BE2C (cell line): ENCODE measurements at regions not wholly inside any gene's neighbourhood (a gene's known extent, or its start where the extent isn't known, plus 50 kb on each side); places are given as distances from the start of the nearest gene placed in this dataset.

Experiments used
- DNase-seq: peaks from one replicate; pipeline ENCODE4 v3.0.0-alpha.2; 2020
- H3K27me3 ChIP-seq: fragments of 250-450 bp; sonication (Bioruptor Pico); 2 replicates; pipeline ENCODE4 v1.5.1; 2020; ENCODE audit warnings: mild to moderate bottlenecking
- H3K36me3 ChIP-seq: fragments of 250-450 bp; sonication (Bioruptor Pico); 2 replicates; pipeline ENCODE4 v1.5.1; 2020; ENCODE audit warnings: mild to moderate bottlenecking
- H3K4me1 ChIP-seq: fragments of 250-450 bp; sonication (Bioruptor Pico); 2 replicates; pipeline ENCODE4 v1.5.1; 2020
- H3K4me3 ChIP-seq: 2 replicates; pipeline ENCODE4 v1.5.1; 2011; ENCODE audit warnings: low read depth, low read length
- H3K9me3 ChIP-seq: fragments of 250-450 bp; sonication (Bioruptor Pico); 2 replicates; pipeline ENCODE4 v1.5.1; 2020
- CTCF ChIP-seq: IDR thresholded peaks from 2 replicates; pipeline ENCODE4 v1.5.1; 2012; ENCODE audit warnings: mild to moderate bottlenecking, low read depth, low read length

GRCh38 chr9:96160866-96161265 lies 141.1 kb downstream of the HSD17B3 start:
- no peaks in the 10 kb centered on the region for H3K9me3 ChIP-seq
- H3K36me3 ChIP-seq, result no peaks in the 10 kb centered on the region
- no peak for DNase-seq
- no peaks in the 10 kb centered on the region for H3K27me3 ChIP-seq
- peaks cover 7% of the 10 kb centered on the region; the same call in 1 of the 2 replicates for H3K4me1 ChIP-seq
- no peak overlapping the region for H3K4me3 ChIP-seq
- no peak for TF ChIP-seq CTCF

DNA sequence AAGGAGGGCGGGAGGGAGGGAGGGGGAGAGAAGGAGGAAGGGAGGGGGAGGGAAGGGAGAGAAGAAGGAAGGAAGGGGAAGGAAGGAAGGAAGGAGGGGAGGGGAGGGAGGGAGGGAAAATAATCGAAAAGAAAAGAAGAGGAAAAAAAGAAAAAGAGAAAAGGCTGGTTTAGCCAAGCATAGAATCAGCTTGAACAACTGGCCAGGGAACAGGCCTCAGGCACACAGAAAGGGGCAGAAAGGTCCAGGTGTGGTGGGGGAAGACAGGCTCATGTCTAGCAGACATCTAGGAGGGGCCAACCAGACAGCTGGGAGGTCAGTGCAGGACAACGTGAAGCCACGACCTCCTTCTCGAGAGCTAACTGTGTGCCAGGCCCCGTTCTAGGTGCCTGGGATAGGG lies 141.8 kb downstream of the HSD17B3 start:
- no peak for TF ChIP-seq CTCF
- DNase-seq, result no peak
- no peaks in the 10 kb centered on the region for H3K27me3 ChIP-seq
- no peaks in the 10 kb centered on the region for H3K9me3 ChIP-seq
- H3K4me1 ChIP-seq, result peaks cover 7% of the 10 kb centered on the region; the same call in 1 of the 2 replicates
- H3K4me3 ChIP-seq, result no peak overlapping the region
- no peaks in the 10 kb centered on the region for H3K36me3 ChIP-seq

GRCh38 chr9:96159596-96159995 lies 142.4 kb downstream of the HSD17B3 start:
- Histone ChIP-seq H3K27me3 (no peaks in the 10 kb centered on the region), H3K36me3 (no peaks in the 10 kb centered on the region), H3K4me1 (peaks cover 7% of the 10 kb centered on the region; the same call in 1 of the 2 replicates), H3K4me3 (no peak overlapping the region), H3K9me3 (no peaks in the 10 kb centered on the region)
- no peak for DNase-seq
- no peak for TF ChIP-seq CTCF

DNA sequence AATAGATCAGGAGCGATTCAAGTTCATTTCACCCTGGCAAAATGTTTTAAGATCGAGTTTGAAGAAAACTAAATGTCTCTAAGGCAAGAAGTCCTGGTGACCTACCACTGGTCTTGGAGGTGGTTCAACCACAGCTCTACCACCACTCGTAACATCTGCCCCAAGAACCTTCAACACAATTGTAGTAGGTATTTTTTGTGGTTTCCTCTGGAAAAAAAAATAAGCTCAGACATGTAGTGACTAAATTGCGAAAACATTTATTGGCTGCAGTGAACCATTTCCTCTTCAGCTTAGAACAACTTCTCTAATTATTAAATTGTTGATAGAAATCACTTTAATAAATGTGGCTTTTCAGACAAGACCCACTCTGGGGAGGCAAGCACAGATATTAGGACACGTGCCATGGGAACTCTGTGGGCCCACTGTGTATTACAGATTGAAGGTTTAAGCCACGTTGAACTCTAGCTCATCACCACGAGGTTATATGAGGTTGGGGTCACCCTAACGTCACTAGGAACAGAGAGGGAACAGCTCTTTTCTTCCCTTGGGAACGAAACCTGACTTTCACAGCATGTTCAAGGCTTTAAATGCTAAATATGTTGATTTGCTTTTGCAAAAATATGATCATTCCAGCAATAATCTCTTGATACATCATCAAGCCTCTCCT lies 142.9 kb downstream of the HSD17B3 start:
- no peaks in the 10 kb centered on the region for H3K27me3 ChIP-seq
- H3K4me1 ChIP-seq, result peaks cover 7% of the 10 kb centered on the region; the same call in 1 of the 2 replicates
- TF ChIP-seq CTCF, result no peak
- H3K36me3 ChIP-seq, result no peaks in the 10 kb centered on the region
- H3K4me3 ChIP-seq, result no peak overlapping the region
- H3K9me3 ChIP-seq, result no peaks in the 10 kb centered on the region
- no peak for DNase-seq

DNA sequence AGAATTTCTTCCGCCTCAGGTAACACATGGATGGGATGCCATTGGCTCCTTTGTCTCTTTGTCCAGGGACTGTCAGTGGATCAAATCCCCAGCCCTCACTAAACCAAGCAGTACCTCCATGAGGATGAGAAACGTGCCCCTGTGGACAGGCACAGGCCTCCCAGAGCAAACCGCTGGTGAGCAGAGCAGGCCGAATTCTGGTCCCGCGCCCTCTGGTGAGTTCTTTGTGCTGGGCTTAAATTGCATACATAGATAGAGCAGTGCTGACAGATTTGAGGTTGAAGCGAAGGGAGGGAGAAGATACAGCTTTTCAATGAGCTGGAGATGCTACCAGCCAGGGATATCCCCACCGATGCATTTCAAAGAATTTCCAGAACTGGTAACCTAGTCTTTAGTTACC lies 143.8 kb downstream of the HSD17B3 start:
- Histone ChIP-seq H3K4me1 (peaks cover 7% of the 10 kb centered on the region; the same call in 1 of the 2 replicates), H3K36me3 (no peaks in the 10 kb centered on the region), H3K4me3 (no peak overlapping the region), H3K27me3 (no peaks in the 10 kb centered on the region), H3K9me3 (no peaks in the 10 kb centered on the region)
- DNase-seq, result no peak
- TF ChIP-seq CTCF, result no peak

- no peak overlapping the region for H3K4me3 ChIP-seq
- no peaks in the 10 kb centered on the region for H3K9me3 ChIP-seq
- no peak for TF ChIP-seq CTCF
- no peaks in the 10 kb centered on the region for H3K36me3 ChIP-seq
- H3K4me1 ChIP-seq, result peaks cover 7% of the 10 kb centered on the region; the same call in 1 of the 2 replicates
- no peak for DNase-seq
- H3K27me3 ChIP-seq, result no peaks in the 10 kb centered on the region
Measured at GRCh38 chr9:96157675-96158074, 144.3 kb downstream of the HSD17B3 start.
